Adrenal gland (tissue), 5 donors: ENCODE measurements at regions not wholly inside any gene's neighbourhood (a gene's known extent, or its start where the extent isn't known, plus 50 kb on each side); places are given as distances from the start of the nearest gene placed in this dataset.

ENCODE experiments used
- POLR2A ChIP-seq, 2 donors: fragments of 450-650 bp; IDR thresholded peaks; one replicate each; pipeline ENCODE4 v1.6.1; 2017; ENCODE audit warnings: antibody characterized with exemption in 2 of 2, mild to moderate bottlenecking in 2 of 2, moderate library complexity in 1 of 2
- TF ChIP-seq, protein P1 (sequence below), 6 experiments: fragments of 450-650 bp in 4 of 6; fragments of 200-600 bp in 2 of 6; sonication (generic) in 1 of 6; IDR thresholded peaks; 1 replicate in 5 of 6; 2 replicates in 1 of 6; pipeline versions ENCODE4 v1.5.1 to v1.8.0; 2016 to 2021; ENCODE audit warnings: antibody characterized with exemption in 6 of 6, mild to moderate bottlenecking in 2 of 6, moderate library complexity in 1 of 6
- donor health status: DM: no; HTN: no; CAD: no.

DNA sequence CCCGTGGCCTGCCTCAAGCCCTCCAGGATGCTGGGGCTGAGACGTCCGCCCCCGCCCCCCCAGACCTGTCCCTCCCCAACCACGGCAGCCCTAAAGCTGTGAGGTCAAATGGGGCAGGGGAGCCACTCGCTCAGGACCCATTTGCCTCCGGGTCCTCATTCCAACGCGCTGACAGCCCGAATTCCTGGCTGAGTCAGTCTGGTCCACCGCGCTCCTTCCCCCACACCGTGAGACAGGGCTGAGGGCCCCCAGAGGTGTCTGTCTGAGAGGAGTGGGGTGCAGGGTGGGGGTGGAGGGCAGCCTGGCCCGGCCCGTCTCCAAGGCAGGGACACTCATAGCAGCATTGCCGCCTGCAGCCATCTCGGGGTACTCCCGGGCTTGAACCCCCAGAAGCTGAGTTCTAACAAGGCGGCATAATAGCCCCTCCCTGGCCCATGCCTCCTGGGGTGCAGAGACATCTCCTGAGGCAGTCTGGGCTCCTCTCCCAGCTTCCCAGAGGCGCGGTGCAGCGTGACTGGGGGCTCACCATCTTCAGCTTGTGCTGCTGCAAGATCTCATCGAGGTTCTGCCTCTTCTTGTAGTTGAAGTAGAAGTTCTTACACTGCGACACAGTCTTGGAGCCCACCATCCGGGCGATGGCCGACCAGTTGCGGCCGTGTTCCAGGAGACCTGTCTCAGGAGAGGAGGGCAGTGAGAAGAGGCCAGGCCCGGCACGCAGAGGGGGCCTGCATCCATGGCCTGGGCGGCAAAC lies 90.5 kb downstream of the RFLNA start:
- TF ChIP-seq, protein P1, sequence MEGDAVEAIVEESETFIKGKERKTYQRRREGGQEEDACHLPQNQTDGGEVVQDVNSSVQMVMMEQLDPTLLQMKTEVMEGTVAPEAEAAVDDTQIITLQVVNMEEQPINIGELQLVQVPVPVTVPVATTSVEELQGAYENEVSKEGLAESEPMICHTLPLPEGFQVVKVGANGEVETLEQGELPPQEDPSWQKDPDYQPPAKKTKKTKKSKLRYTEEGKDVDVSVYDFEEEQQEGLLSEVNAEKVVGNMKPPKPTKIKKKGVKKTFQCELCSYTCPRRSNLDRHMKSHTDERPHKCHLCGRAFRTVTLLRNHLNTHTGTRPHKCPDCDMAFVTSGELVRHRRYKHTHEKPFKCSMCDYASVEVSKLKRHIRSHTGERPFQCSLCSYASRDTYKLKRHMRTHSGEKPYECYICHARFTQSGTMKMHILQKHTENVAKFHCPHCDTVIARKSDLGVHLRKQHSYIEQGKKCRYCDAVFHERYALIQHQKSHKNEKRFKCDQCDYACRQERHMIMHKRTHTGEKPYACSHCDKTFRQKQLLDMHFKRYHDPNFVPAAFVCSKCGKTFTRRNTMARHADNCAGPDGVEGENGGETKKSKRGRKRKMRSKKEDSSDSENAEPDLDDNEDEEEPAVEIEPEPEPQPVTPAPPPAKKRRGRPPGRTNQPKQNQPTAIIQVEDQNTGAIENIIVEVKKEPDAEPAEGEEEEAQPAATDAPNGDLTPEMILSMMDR (IDR thresholded peaks at IDR 0.05) = no peak
- TF ChIP-seq POLR2A (IDR thresholded peaks at IDR 0.05) = no peak
